ENCODE measurements at regions not wholly inside any gene's neighbourhood (a gene's known extent, or its start where the extent isn't known, plus 50 kb on each side); places are given as distances from the start of the nearest gene placed in this dataset.
"Not testable (repeated sequence)": the region's sequence is repeated elsewhere in the genome, so short reads cannot be mapped to it uniquely, and the experiment has no call there.

- Histone ChIP-seq H3K4me2 (replicated peaks; ENCODE audit: extremely low read depth, low read length, poor library complexity, severe bottlenecking) (no peak overlapping the region), H2AFZ (ENCODE audit: insufficient read depth, low read depth, low read length, poor library complexity, severe bottlenecking) (no peak overlapping the region), H3K27ac (ENCODE audit: low read depth in 1 of 2, low read length in 2 of 2) (no peak overlapping the region), H3K36me3 (replicated peaks in 1 of 2; ENCODE audit: control insufficient read depth in 1 of 2, insufficient read depth in 2 of 2, low read length in 2 of 2) (no peaks in the 10 kb centered on the region), H3K4me1 (ENCODE audit: control insufficient read depth in 1 of 2, insufficient read depth in 2 of 2, low read length in 2 of 2) (no peaks in the 10 kb centered on the region), H3K4me3 (replicated peaks in 1 of 3; ENCODE audit: low read depth in 2 of 3, low read length in 3 of 3) (no peak overlapping the region), H3K9ac (ENCODE audit: insufficient read depth, low read length, poor library complexity, severe bottlenecking) (no peak overlapping the region), H3K9me3 (replicated peaks in 1 of 2; ENCODE audit: control insufficient read depth in 1 of 2, insufficient read depth in 1 of 2, low read length in 2 of 2) (peaks cover 0 to 6% of the 10 kb centered on the region in 2 donors), H3K79me2 (ENCODE audit: insufficient read depth, low read length) (no peaks in the 10 kb centered on the region), H3K27me3 (ENCODE audit: control insufficient read depth in 2 of 2, insufficient read depth in 2 of 2, low read length in 2 of 2) (no peaks in the 10 kb centered on the region), H4K20me1 (ENCODE audit: insufficient read depth, low read length) (no peaks in the 10 kb centered on the region)
- Mint-ChIP-seq H3K9me3 (peaks cover 3 to 15% (median 13%) of the 10 kb centered on the region in 7 donors), H3K36me3 (no peaks in the 10 kb centered on the region), H3K4me1 (no peaks in the 10 kb centered on the region), H3K27ac (no peak overlapping the region), H3K27me3 (ENCODE audit: low read depth in 3 of 3) (peaks cover 0 to 10% (median 7%) of the 10 kb centered on the region in 3 donors), H3K4me3 (no peak overlapping the region)
- no CpG with 5 or more reads among the region's 2 CpGs for WGBS (ENCODE audit: insufficient coverage)
- no peak for DNase-seq
- intact Hi-C loops (cut with micrococcal nuclease) = no loop called here
- TF ChIP-seq, protein P1, sequence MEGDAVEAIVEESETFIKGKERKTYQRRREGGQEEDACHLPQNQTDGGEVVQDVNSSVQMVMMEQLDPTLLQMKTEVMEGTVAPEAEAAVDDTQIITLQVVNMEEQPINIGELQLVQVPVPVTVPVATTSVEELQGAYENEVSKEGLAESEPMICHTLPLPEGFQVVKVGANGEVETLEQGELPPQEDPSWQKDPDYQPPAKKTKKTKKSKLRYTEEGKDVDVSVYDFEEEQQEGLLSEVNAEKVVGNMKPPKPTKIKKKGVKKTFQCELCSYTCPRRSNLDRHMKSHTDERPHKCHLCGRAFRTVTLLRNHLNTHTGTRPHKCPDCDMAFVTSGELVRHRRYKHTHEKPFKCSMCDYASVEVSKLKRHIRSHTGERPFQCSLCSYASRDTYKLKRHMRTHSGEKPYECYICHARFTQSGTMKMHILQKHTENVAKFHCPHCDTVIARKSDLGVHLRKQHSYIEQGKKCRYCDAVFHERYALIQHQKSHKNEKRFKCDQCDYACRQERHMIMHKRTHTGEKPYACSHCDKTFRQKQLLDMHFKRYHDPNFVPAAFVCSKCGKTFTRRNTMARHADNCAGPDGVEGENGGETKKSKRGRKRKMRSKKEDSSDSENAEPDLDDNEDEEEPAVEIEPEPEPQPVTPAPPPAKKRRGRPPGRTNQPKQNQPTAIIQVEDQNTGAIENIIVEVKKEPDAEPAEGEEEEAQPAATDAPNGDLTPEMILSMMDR (IDR thresholded peaks at IDR 0.05) = no peak
Measured at GRCh38 chr14:101301011-101301410, 260.3 kb upstream of the DIO3 start.

DNA sequence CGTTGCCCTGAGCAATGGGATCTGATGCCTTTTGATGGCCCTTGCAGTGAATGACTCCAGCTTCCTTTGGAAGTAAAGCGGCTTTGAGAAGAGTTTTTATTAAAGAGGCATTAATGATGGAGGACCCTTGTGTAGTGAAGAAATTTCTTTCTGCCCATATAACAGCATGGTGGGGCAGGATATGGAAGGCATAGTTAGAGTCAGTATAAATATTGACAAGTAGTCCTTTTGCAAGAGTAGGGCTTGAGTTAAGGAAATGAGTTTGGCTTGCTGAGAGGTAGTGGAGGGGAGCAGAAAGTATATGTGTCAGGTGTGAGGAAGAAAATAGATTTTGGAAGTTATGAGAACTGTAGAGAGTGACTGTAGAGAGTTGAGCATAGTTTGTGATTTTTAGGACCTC is 254.1 kb upstream of the DIO3 start:
- no CpG with 5 or more reads among the region's 2 CpGs for WGBS (ENCODE audit: insufficient coverage)
- H4K20me1 ChIP-seq (ENCODE audit: insufficient read depth, low read length); H3K36me3 ChIP-seq (replicated peaks in 1 of 2; ENCODE audit: control insufficient read depth in 1 of 2, insufficient read depth in 2 of 2, low read length in 2 of 2); H3K9ac ChIP-seq (ENCODE audit: insufficient read depth, low read length, poor library complexity, severe bottlenecking); H3K36me3 Mint-ChIP-seq; H3K4me3 Mint-ChIP-seq; H3K27me3 Mint-ChIP-seq (ENCODE audit: low read depth in 3 of 3); H3K9me3 Mint-ChIP-seq; H3K9me3 ChIP-seq (replicated peaks in 1 of 2; ENCODE audit: control insufficient read depth in 1 of 2, insufficient read depth in 1 of 2, low read length in 2 of 2); intact Hi-C loops (cut with micrococcal nuclease); H3K4me2 ChIP-seq (replicated peaks; ENCODE audit: extremely low read depth, low read length, poor library complexity, severe bottlenecking); H3K4me1 Mint-ChIP-seq; H3K27ac Mint-ChIP-seq; H2AFZ ChIP-seq (ENCODE audit: insufficient read depth, low read depth, low read length, poor library complexity, severe bottlenecking); H3K27ac ChIP-seq (ENCODE audit: low read depth in 1 of 2, low read length in 2 of 2); H3K4me3 ChIP-seq (replicated peaks in 1 of 3; ENCODE audit: low read depth in 2 of 3, low read length in 3 of 3); H3K27me3 ChIP-seq (ENCODE audit: control insufficient read depth in 2 of 2, insufficient read depth in 2 of 2, low read length in 2 of 2); H3K4me1 ChIP-seq (ENCODE audit: control insufficient read depth in 1 of 2, insufficient read depth in 2 of 2, low read length in 2 of 2); DNase-seq; H3K79me2 ChIP-seq (ENCODE audit: insufficient read depth, low read length): not testable (repeated sequence)

- H3K4me3 Mint-ChIP-seq; H3K27ac Mint-ChIP-seq; DNase-seq; H3K4me1 ChIP-seq (ENCODE audit: control insufficient read depth in 1 of 2, insufficient read depth in 2 of 2, low read length in 2 of 2); H3K27me3 ChIP-seq (ENCODE audit: control insufficient read depth in 2 of 2, insufficient read depth in 2 of 2, low read length in 2 of 2); H3K4me2 ChIP-seq (replicated peaks; ENCODE audit: extremely low read depth, low read length, poor library complexity, severe bottlenecking); H3K9ac ChIP-seq (ENCODE audit: insufficient read depth, low read length, poor library complexity, severe bottlenecking); H3K4me1 Mint-ChIP-seq; H3K79me2 ChIP-seq (ENCODE audit: insufficient read depth, low read length); H3K27me3 Mint-ChIP-seq (ENCODE audit: low read depth in 3 of 3); H3K4me3 ChIP-seq (replicated peaks in 1 of 3; ENCODE audit: low read depth in 2 of 3, low read length in 3 of 3); H4K20me1 ChIP-seq (ENCODE audit: insufficient read depth, low read length); H3K36me3 Mint-ChIP-seq; H3K27ac ChIP-seq (ENCODE audit: low read depth in 1 of 2, low read length in 2 of 2); H3K36me3 ChIP-seq (replicated peaks in 1 of 2; ENCODE audit: control insufficient read depth in 1 of 2, insufficient read depth in 2 of 2, low read length in 2 of 2); H2AFZ ChIP-seq (ENCODE audit: insufficient read depth, low read depth, low read length, poor library complexity, severe bottlenecking); intact Hi-C loops (cut with micrococcal nuclease): not testable (repeated sequence)
- WGBS (ENCODE audit: insufficient coverage) = 81% methylated on average over 3 of the region's 7 CpGs
- H3K9me3 ChIP-seq (replicated peaks in 1 of 2; ENCODE audit: control insufficient read depth in 1 of 2, insufficient read depth in 1 of 2, low read length in 2 of 2) = peaks cover 16 to 18% of the 10 kb centered on the region in 2 donors
- peaks cover 6 to 24% (median 16%) of the 10 kb centered on the region in 7 donors for H3K9me3 Mint-ChIP-seq
Measured at GRCh38 chr14:101311186-101311585, 250.1 kb upstream of the DIO3 start.

All from CD14-positive monocyte (primary cell).